Esophagus muscularis mucosa (tissue), 4 donors: ENCODE measurements at regions not wholly inside any gene's neighbourhood (a gene's known extent, or its start where the extent isn't known, plus 50 kb on each side); places are given as distances from the start of the nearest gene placed in this dataset.

ENCODE experiments used
- DNase-seq: peaks from one replicate; pipeline ENCODE4 v3.0.0-alpha.2; 2017; ENCODE audit errors: extremely low spot score
- H3K27ac ChIP-seq, 4 donors: fragments of 200-600 bp; sonication (generic); replicated peaks in 1 of 4; 1 replicate in 3 of 4; 2 replicates in 1 of 4; pipeline ENCODE4 v1.5.1; 2016 to 2019; ENCODE audit warnings: mild to moderate bottlenecking in 1 of 4
- H3K27me3 ChIP-seq, 4 donors: fragments of 200-600 bp; sonication (generic); one replicate each; pipeline versions ENCODE4 v1.5.1 to v1.6.0; 2016 to 2019
- H3K36me3 ChIP-seq, 4 donors: fragments of 200-600 bp; sonication (generic); one replicate each; pipeline ENCODE4 v1.5.1; 2016 to 2019
- H3K4me1 ChIP-seq, 4 donors: fragments of 200-600 bp; sonication (generic); one replicate each; pipeline ENCODE4 v1.5.1; 2016 to 2019
- H3K4me3 ChIP-seq, 4 donors: fragments of 200-600 bp; sonication (generic); 1 replicate in 2 of 4; 2 replicates in 2 of 4; pipeline ENCODE4 v1.5.1; 2016 to 2019; ENCODE audit warnings: mild to moderate bottlenecking in 4 of 4, moderate library complexity in 1 of 4
- H3K9me3 ChIP-seq, 4 donors: fragments of 200-600 bp; sonication (generic); 1 replicate in 3 of 4; 2 replicates in 1 of 4; pipeline ENCODE4 v1.5.1; 2016 to 2019
- CTCF ChIP-seq, 3 experiments: fragments of 200-600 bp in 2 of 3; fragments of 450-650 bp in 1 of 3; sonication (generic) in 2 of 3; IDR thresholded peaks; one replicate each; pipeline ENCODE4 v1.5.1; 2017 to 2019; ENCODE audit warnings: antibody characterized with exemption in 3 of 3, mild to moderate bottlenecking in 2 of 3, moderate library complexity in 1 of 3
- EP300 ChIP-seq: sonication (generic); formaldehyde crosslinking; IDR thresholded peaks from one replicate; pipeline ENCODE4 v1.6.1; 2017; ENCODE audit warnings: antibody characterized with exemption
- POLR2A ChIP-seq: fragments of 450-650 bp; IDR thresholded peaks from one replicate; pipeline ENCODE4 v1.6.1; 2017; ENCODE audit warnings: antibody characterized with exemption, moderate library complexity, mild to moderate bottlenecking, low read depth
- POLR2AphosphoS5 ChIP-seq, 2 donors: sonication (generic); formaldehyde crosslinking; IDR thresholded peaks; one replicate each; pipeline ENCODE4 v1.6.1; 2017; ENCODE audit warnings: antibody characterized with exemption in 2 of 2
- WGBS: methylation state at CpG from one replicate; pipeline ENCODE4 v1.1.5; 2018; 5-methylcytosine and 5-hydroxymethylcytosine counted together
- intact Hi-C: fragments of 100-400 bp; cut with DNase I; formaldehyde crosslinking; loops from one replicate; pipeline ENCODE4 v1.15.1; 2023

- WGBS, result 74% methylated on average over 7 of the region's 7 CpGs
- Histone ChIP-seq H3K4me1 (no peaks in the 10 kb centered on the region), H3K4me3 (no peak overlapping the region), H3K27me3 (peaks cover 0 to 15% (median 0%) of the 10 kb centered on the region in 4 donors), H3K9me3 (no peaks in the 10 kb centered on the region), H3K27ac (no peak overlapping the region), H3K36me3 (no peaks in the 10 kb centered on the region)
- no peak for TF ChIP-seq EP300
- TF ChIP-seq CTCF (IDR thresholded peaks at IDR 0.05), result no peak
- no peak for TF ChIP-seq POLR2AphosphoS5 (IDR thresholded peaks at IDR 0.05)
- TF ChIP-seq POLR2A, result no peak
- DNase-seq, result no peak
- intact Hi-C loops, result no loop called here
Observed at GRCh38 chr2:114076961-114077360, 187.1 kb downstream of the ACTR3 start.

GRCh38 chr2:114079366-114080004 lies 189.6 kb downstream of the ACTR3 start:
- H3K27me3 ChIP-seq, result peaks cover 0 to 5% (median 0%) of the 10 kb centered on the region in 4 donors
- H3K4me3 ChIP-seq, result no peak overlapping the region
- WGBS, result 84% methylated on average over 10 of the region's 10 CpGs
- no peaks in the 10 kb centered on the region for H3K9me3 ChIP-seq
- no peaks in the 10 kb centered on the region for H3K4me1 ChIP-seq
- H3K36me3 ChIP-seq, result no peaks in the 10 kb centered on the region
- intact Hi-C loops, result no loop called here
- no peak for DNase-seq
- TF ChIP-seq EP300, result no peak
- TF ChIP-seq POLR2AphosphoS5 (IDR thresholded peaks at IDR 0.05), result no peak
- TF ChIP-seq CTCF (IDR thresholded peaks at IDR 0.05), result no peak
- no peak for TF ChIP-seq POLR2A
- H3K27ac ChIP-seq, result no peak overlapping the region

GRCh38 chr2:114082731-114083433 lies 193.0 kb downstream of the ACTR3 start:
- no peaks in the 10 kb centered on the region for H3K9me3 ChIP-seq
- peaks cover 0 to 4% (median 0%) of the 10 kb centered on the region in 4 donors for H3K27me3 ChIP-seq
- H3K4me3 ChIP-seq, result no peak overlapping the region
- H3K4me1 ChIP-seq, result no peaks in the 10 kb centered on the region
- intact Hi-C loops, result no loop called here
- no peak overlapping the region for H3K27ac ChIP-seq
- TF ChIP-seq EP300 (no peak), CTCF (IDR thresholded peaks at IDR 0.05) (no peak), POLR2AphosphoS5 (IDR thresholded peaks at IDR 0.05) (no peak), POLR2A (no peak)
- 67% methylated on average over 7 of the region's 7 CpGs for WGBS
- peak; percentile 68 for DNase-seq
- no peaks in the 10 kb centered on the region for H3K36me3 ChIP-seq

GRCh38 chr2:114083717-114084387 lies 194.0 kb downstream of the ACTR3 start:
- no peak for TF ChIP-seq POLR2AphosphoS5 (IDR thresholded peaks at IDR 0.05)
- no peak for TF ChIP-seq EP300
- no peak for TF ChIP-seq CTCF (IDR thresholded peaks at IDR 0.05)
- TF ChIP-seq POLR2A, result no peak
- Histone ChIP-seq H3K36me3 (no peaks in the 10 kb centered on the region), H3K4me1 (no peaks in the 10 kb centered on the region), H3K27ac (no peak overlapping the region), H3K27me3 (peaks cover 0 to 4% (median 0%) of the 10 kb centered on the region in 4 donors), H3K4me3 (no peak overlapping the region), H3K9me3 (no peaks in the 10 kb centered on the region)
- 65% methylated on average over 5 of the region's 6 CpGs for WGBS
- no peak for DNase-seq
- intact Hi-C loops, result no loop called here
